GM19452 (cell line): ENCODE measurements at regions not wholly inside any gene's neighbourhood (a gene's known extent, or its start where the extent isn't known, plus 50 kb on each side); places are given as distances from the start of the nearest gene placed in this dataset.

Experiments
- ATAC-seq: cut with Tn5 transposase; IDR thresholded peaks from one replicate; pipeline ENCODE4 v1.9.1; 2021; ENCODE audit not compliant: unreplicated experiment

GRCh38 chrX:40459571-40460158 is 121.1 kb upstream of the ATP6AP2 start:
- ATAC-seq, result no peak

- no peak for ATAC-seq
Measured at GRCh38 chrX:40457406-40457805, 123.4 kb upstream of the ATP6AP2 start.

- ATAC-seq, result no peak
Measured at GRCh38 chrX:40452031-40452430, 128.7 kb upstream of the ATP6AP2 start.

- ATAC-seq, result no peak
Measured at GRCh38 chrX:40449956-40450706, 130.6 kb upstream of the ATP6AP2 start.

- ATAC-seq, result no peak
Measured at GRCh38 chrX:40449396-40449795, 131.4 kb upstream of the ATP6AP2 start.

DNA sequence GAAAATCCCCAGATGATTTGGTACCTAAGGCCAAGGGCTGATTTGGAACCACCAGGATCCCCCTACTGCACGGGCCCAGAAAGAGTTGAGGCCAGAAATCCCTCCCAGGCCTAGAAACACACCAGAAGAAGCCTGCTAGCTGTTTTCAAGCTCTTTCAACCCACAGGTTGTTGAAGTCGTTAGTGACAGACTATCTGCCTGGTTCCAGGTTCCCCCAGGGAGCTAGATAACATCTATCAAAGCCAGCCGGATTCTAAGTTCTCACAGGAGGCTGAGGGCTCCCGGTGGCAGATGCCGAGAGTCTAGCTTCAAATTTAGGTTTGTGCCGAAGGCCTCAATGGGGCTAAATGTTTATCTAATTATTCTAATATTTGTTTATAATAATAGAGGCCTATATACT is 132.0 kb upstream of the ATP6AP2 start:
- ATAC-seq, result no peak

- no peak for ATAC-seq
Measured at GRCh38 chrX:40446921-40447320, 133.8 kb upstream of the ATP6AP2 start.

- ATAC-seq, result no peak
Measured at GRCh38 chrX:40445691-40446090, 135.1 kb upstream of the ATP6AP2 start.

- no peak for ATAC-seq
Measured at GRCh38 chrX:40444798-40445496, 135.8 kb upstream of the ATP6AP2 start.

GRCh38 chrX:40444133-40444532 is 136.6 kb upstream of the ATP6AP2 start:
- ATAC-seq, result no peak

DNA sequence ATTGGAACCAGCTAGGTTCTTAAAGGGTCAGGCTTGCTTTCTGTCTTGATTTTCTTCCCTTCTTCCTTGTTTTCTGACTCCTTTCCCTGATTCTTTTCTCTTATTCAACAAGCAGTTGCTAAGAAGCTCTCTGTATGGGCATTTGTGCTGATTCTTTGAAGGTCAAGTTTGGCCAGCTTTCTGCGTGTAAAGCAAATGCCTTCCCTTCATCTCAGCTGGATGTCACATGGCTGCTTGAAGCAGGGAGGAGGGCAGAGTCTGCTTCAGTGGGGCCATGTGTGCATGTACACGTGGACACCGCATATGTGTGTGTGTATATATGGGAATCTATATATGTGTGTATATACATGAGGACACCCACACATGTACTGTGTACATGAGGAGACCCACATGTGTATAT is 139.9 kb upstream of the ATP6AP2 start:
- no peak for ATAC-seq

- no peak for ATAC-seq
Measured at GRCh38 chrX:40439625-40440532, 140.9 kb upstream of the ATP6AP2 start.

DNA sequence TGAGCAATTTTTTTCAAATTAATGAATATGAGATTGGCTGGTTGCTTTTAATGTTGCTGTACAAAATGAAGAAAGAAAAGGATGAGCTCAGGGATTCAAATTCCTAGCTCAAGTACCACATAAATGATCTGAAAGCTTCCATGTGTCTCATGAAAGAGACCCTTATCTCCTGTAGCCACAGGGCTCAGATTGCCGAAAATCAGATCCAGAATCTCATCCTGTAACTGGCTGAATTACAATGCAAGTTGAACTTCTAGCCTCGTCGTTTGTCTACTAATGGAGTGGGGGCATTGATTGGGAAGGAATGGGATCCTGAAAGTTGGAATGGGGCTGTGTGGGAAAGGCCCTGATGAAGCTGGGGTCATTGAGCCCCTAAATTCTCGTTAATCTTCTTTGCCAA is 143.4 kb upstream of the ATP6AP2 start:
- no peak for ATAC-seq

- ATAC-seq, result no peak
Measured at GRCh38 chrX:40434947-40435346, 145.8 kb upstream of the ATP6AP2 start.

DNA sequence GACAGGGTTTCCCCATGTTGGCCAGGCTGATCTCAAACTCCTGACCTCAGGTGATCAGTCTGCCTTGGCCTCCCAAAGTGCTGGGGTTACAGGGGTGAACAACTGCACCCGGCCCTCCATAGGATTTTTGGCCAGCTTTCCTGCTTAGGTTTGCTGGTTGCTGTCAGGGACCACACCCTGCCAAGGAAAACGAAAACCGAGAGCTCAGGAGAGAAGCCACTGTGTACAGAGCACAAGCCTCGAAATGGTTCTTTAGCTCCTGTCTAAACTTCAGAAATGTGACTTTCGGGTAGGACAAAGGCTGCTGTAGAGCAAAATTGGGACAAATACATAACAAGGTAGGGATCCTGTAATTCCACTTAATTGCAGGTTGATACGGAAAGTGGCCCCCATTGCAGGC is 146.3 kb upstream of the ATP6AP2 start:
- no peak for ATAC-seq

DNA sequence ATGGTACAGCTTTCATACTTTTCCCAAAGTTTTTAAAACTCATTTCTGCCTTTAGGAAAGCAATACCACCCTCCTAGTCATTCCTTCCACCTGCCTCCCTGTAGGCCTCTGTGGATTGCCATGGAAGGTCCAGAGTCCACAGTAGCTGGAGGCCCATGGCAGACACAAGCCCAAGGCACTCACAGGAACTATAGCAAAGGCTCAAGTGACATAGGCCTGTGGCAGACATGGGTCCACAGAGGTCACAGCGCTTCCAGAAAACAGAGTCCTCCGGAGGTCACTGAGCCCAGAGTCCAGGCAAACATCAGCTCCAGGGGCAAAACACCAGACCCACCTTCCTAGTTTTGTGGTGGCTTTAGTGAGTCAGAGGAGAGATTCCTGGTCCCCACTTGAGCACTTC is 147.6 kb upstream of the ATP6AP2 start:
- no peak for ATAC-seq

DNA sequence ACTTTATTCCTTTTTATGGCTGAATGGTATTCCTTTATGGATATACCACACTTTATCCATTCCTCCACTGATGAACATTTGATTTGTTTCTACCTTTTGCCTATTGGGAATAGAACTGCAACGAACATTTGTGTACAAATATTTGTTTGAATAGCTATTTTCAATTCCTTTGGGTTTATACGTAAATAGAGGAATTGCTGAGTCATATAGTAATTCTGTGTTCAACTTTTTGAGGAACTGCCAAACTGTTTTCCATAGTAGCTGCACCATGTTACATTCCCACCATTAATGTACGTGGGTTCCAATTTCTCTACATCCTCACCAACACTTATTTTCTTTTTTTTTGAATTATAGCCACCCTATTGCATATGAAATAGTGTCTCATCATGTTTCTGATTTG is 156.5 kb upstream of the ATP6AP2 start:
- ATAC-seq, result no peak

- ATAC-seq, result no peak
Measured at GRCh38 chrX:40423299-40423698, 157.5 kb upstream of the ATP6AP2 start.

DNA sequence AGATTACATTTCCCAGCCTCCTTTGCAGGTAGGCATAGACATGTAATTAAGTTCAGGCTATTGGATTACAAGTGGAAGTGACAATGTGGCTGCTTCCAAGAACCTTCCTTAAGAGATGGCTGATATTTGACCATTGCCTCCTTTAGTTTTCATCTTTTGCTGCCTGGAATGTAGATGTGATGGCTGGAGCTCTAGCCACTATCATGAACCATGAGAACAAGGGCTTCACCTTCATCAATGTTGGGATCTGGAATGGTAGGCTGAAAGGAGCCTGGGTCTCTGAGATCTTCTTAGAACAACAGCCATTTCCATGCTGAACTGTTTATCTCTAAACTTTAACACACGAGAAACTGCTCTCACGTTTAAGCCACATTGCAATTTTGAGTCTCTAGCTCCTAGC is 158.7 kb upstream of the ATP6AP2 start:
- no peak for ATAC-seq

GRCh38 chrX:40420899-40421729 is 159.7 kb upstream of the ATP6AP2 start:
- no peak for ATAC-seq
